ENCODE measurements at regions not wholly inside any gene's neighbourhood (a gene's known extent, or its start where the extent isn't known, plus 50 kb on each side); places are given as distances from the start of the nearest gene placed in this dataset.
A peak's percentile ranks its signal among the peaks of the same experiment; 100 is the strongest.

GRCh38 chr11:134710861-134711407 lies 298.9 kb upstream of the B3GAT1 start:
- no peak for DNase-seq (ENCODE audit: low read depth)
- H3K4me3 ChIP-seq (ENCODE audit: low read depth, low read length): no peak overlapping the region
- TF ChIP-seq MYC (IDR thresholded peaks at IDR 0.05; ENCODE audit: low read depth, low read length) (no peak), MAX (IDR thresholded peaks at IDR 0.05; ENCODE audit: low read depth, low read length) (no peak), CTCF (IDR thresholded peaks at IDR 0.05; ENCODE audit: low read depth, low read length) (no peak), POLR2A (IDR thresholded peaks at IDR 0.05; ENCODE audit: extremely low read depth, insufficient read length) (no peak)

- H3K4me3 ChIP-seq (ENCODE audit: low read depth, low read length): no peak overlapping the region
- no peak for TF ChIP-seq MYC (IDR thresholded peaks at IDR 0.05; ENCODE audit: low read depth, low read length)
- no peak for TF ChIP-seq POLR2A (IDR thresholded peaks at IDR 0.05; ENCODE audit: extremely low read depth, insufficient read length)
- no peak for TF ChIP-seq CTCF (IDR thresholded peaks at IDR 0.05; ENCODE audit: low read depth, low read length)
- TF ChIP-seq MAX (IDR thresholded peaks at IDR 0.05; ENCODE audit: low read depth, low read length): no peak
- no peak for DNase-seq (ENCODE audit: low read depth)
These were observed 293.8 kb upstream of the B3GAT1 start for GRCh38 chr11:134705858-134706257.

- DNase-seq (ENCODE audit: low read depth): no peak
- H3K4me3 ChIP-seq (ENCODE audit: low read depth, low read length): no peak overlapping the region
- TF ChIP-seq CTCF (IDR thresholded peaks at IDR 0.05; ENCODE audit: low read depth, low read length): no peak
- TF ChIP-seq MYC (IDR thresholded peaks at IDR 0.05; ENCODE audit: low read depth, low read length): no peak
- no peak for TF ChIP-seq POLR2A (IDR thresholded peaks at IDR 0.05; ENCODE audit: extremely low read depth, insufficient read length)
These were observed 290.8 kb upstream of the B3GAT1 start for GRCh38 chr11:134702827-134703226.

- H3K4me3 ChIP-seq (ENCODE audit: low read depth, low read length): no peak overlapping the region
- TF ChIP-seq MAX (IDR thresholded peaks at IDR 0.05; ENCODE audit: low read depth, low read length): 0 out of 2 replicates have a peak, but pooled peaks have one; percentile 12
- no peak for TF ChIP-seq MYC (IDR thresholded peaks at IDR 0.05; ENCODE audit: low read depth, low read length)
- no peak for DNase-seq (ENCODE audit: low read depth)
These were observed 289.6 kb upstream of the B3GAT1 start for GRCh38 chr11:134701564-134702165.

GRCh38 chr11:134700101-134700640 lies 288.1 kb upstream of the B3GAT1 start:
- no peak overlapping the region for H3K4me3 ChIP-seq (ENCODE audit: low read depth, low read length)
- no peak for DNase-seq (ENCODE audit: low read depth)
- TF ChIP-seq MYC (IDR thresholded peaks at IDR 0.05; ENCODE audit: low read depth, low read length) (no peak), CTCF (IDR thresholded peaks at IDR 0.05; ENCODE audit: low read depth, low read length) (no peak), POLR2A (IDR thresholded peaks at IDR 0.05; ENCODE audit: extremely low read depth, insufficient read length) (no peak)

GRCh38 chr11:134696455-134696854 lies 284.4 kb upstream of the B3GAT1 start:
- no peak for DNase-seq (ENCODE audit: low read depth)
- TF ChIP-seq MAX (IDR thresholded peaks at IDR 0.05; ENCODE audit: low read depth, low read length) (no peak), POLR2A (IDR thresholded peaks at IDR 0.05; ENCODE audit: extremely low read depth, insufficient read length) (no peak), CTCF (IDR thresholded peaks at IDR 0.05; ENCODE audit: low read depth, low read length) (no peak), MYC (IDR thresholded peaks at IDR 0.05; ENCODE audit: low read depth, low read length) (no peak)
- H3K4me3 ChIP-seq (ENCODE audit: low read depth, low read length): no peak overlapping the region

Data from NB4 (cell line).